IPS-15b (cell line): ENCODE measurements at regions not wholly inside any gene's neighbourhood (a gene's known extent, or its start where the extent isn't known, plus 50 kb on each side); places are given as distances from the start of the nearest gene placed in this dataset.

Source experiments
- H3K27me3 ChIP-seq: one replicate; pipeline ENCODE4 v1.6.1; 2013; ENCODE audit warnings: low read length; ENCODE audit not compliant: control insufficient read depth, insufficient read depth
- H3K36me3 ChIP-seq: one replicate; pipeline ENCODE4 v1.6.1; 2013; ENCODE audit warnings: low read length; ENCODE audit not compliant: control insufficient read depth, insufficient read depth
- H3K4me1 ChIP-seq: one replicate; pipeline ENCODE4 v1.6.1; 2013; ENCODE audit warnings: mild to moderate bottlenecking, low read length; ENCODE audit not compliant: control insufficient read depth, insufficient read depth
- H3K4me3 ChIP-seq: one replicate; pipeline ENCODE4 v1.5.1; 2013; ENCODE audit warnings: low read depth, low read length
- H3K9ac ChIP-seq: one replicate; pipeline ENCODE4 v1.6.1; 2013; ENCODE audit warnings: low read depth, mild to moderate bottlenecking, low read length
- H3K9me3 ChIP-seq: one replicate; pipeline ENCODE4 v1.6.1; 2013; ENCODE audit warnings: mild to moderate bottlenecking, low read length; ENCODE audit not compliant: control insufficient read depth, insufficient read depth

GRCh38 chr15:81754078-81754477 lies 291.7 kb downstream of the MEX3B start:
- Histone ChIP-seq H3K9me3 (no peaks in the 10 kb centered on the region), H3K4me3 (no peak overlapping the region), H3K4me1 (peaks cover 11% of the 10 kb centered on the region), H3K36me3 (no peaks in the 10 kb centered on the region), H3K27me3 (no peaks in the 10 kb centered on the region), H3K9ac (no peak overlapping the region)

GRCh38 chr15:81752974-81753373 lies 292.8 kb downstream of the MEX3B start:
- H3K9me3 ChIP-seq: no peaks in the 10 kb centered on the region
- H3K9ac ChIP-seq: no peak overlapping the region
- peaks cover 8% of the 10 kb centered on the region for H3K4me1 ChIP-seq
- H3K36me3 ChIP-seq: no peaks in the 10 kb centered on the region
- no peaks in the 10 kb centered on the region for H3K27me3 ChIP-seq
- H3K4me3 ChIP-seq: no peak overlapping the region

- no peaks in the 10 kb centered on the region for H3K9me3 ChIP-seq
Observed at GRCh38 chr15:81752546-81752942, 293.3 kb downstream of the MEX3B start.

GRCh38 chr15:81751816-81752545 lies 293.8 kb downstream of the MEX3B start:
- no peaks in the 10 kb centered on the region for H3K36me3 ChIP-seq
- peaks cover 8% of the 10 kb centered on the region for H3K4me1 ChIP-seq
- H3K27me3 ChIP-seq: no peaks in the 10 kb centered on the region
- H3K9ac ChIP-seq: no peak overlapping the region
- no peaks in the 10 kb centered on the region for H3K9me3 ChIP-seq
- H3K4me3 ChIP-seq: no peak overlapping the region

More at GRCh38 chr15:81752546-81752942, 293.3 kb downstream of the MEX3B start:
- Histone ChIP-seq H3K27me3 (no peaks in the 10 kb centered on the region), H3K9ac (no peak overlapping the region), H3K36me3 (no peaks in the 10 kb centered on the region), H3K4me1 (peaks cover 8% of the 10 kb centered on the region), H3K4me3 (no peak overlapping the region)

GRCh38 chr15:81751256-81751655 lies 294.6 kb downstream of the MEX3B start:
- Histone ChIP-seq H3K36me3 (no peaks in the 10 kb centered on the region), H3K9me3 (no peaks in the 10 kb centered on the region), H3K4me3 (no peak overlapping the region), H3K4me1 (peaks cover 8% of the 10 kb centered on the region), H3K27me3 (no peaks in the 10 kb centered on the region), H3K9ac (no peak overlapping the region)

- H3K9ac ChIP-seq: no peak overlapping the region
Observed at GRCh38 chr15:81749716-81750375, 296.0 kb downstream of the MEX3B start.

GRCh38 chr15:81747482-81747881 lies 298.3 kb downstream of the MEX3B start:
- Histone ChIP-seq H3K9ac (no peak overlapping the region), H3K4me3 (no peak overlapping the region), H3K27me3 (no peaks in the 10 kb centered on the region), H3K9me3 (no peaks in the 10 kb centered on the region), H3K4me1 (peaks cover 4% of the 10 kb centered on the region), H3K36me3 (no peaks in the 10 kb centered on the region)

More at GRCh38 chr15:81749716-81750375, 296.0 kb downstream of the MEX3B start:
- peaks cover 8% of the 10 kb centered on the region for H3K4me1 ChIP-seq
- H3K27me3 ChIP-seq: no peaks in the 10 kb centered on the region
- H3K36me3 ChIP-seq: no peaks in the 10 kb centered on the region
- no peak overlapping the region for H3K4me3 ChIP-seq
- H3K9me3 ChIP-seq: no peaks in the 10 kb centered on the region

- Histone ChIP-seq H3K9ac (no peak overlapping the region), H3K36me3 (no peaks in the 10 kb centered on the region), H3K4me1 (peaks cover 3% of the 10 kb centered on the region), H3K27me3 (no peaks in the 10 kb centered on the region), H3K9me3 (no peaks in the 10 kb centered on the region), H3K4me3 (no peak overlapping the region)
Observed at GRCh38 chr15:81747026-81747425, 298.8 kb downstream of the MEX3B start.

GRCh38 chr15:81744364-81744763 lies 301.5 kb downstream of the MEX3B start:
- Histone ChIP-seq H3K4me3 (no peak overlapping the region), H3K9me3 (no peaks in the 10 kb centered on the region), H3K4me1 (no peaks in the 10 kb centered on the region), H3K27me3 (no peaks in the 10 kb centered on the region), H3K9ac (no peak overlapping the region), H3K36me3 (no peaks in the 10 kb centered on the region)

- Histone ChIP-seq H3K27me3 (no peaks in the 10 kb centered on the region), H3K9ac (no peak overlapping the region), H3K4me1 (no peaks in the 10 kb centered on the region), H3K36me3 (no peaks in the 10 kb centered on the region), H3K9me3 (no peaks in the 10 kb centered on the region), H3K4me3 (no peak overlapping the region)
Observed at GRCh38 chr15:81740416-81740815, 305.4 kb downstream of the MEX3B start.

- Histone ChIP-seq H3K9ac (no peak overlapping the region), H3K27me3 (no peaks in the 10 kb centered on the region), H3K36me3 (no peaks in the 10 kb centered on the region), H3K9me3 (peaks cover 3% of the 10 kb centered on the region), H3K4me3 (no peak overlapping the region), H3K4me1 (no peaks in the 10 kb centered on the region)
Observed at GRCh38 chr15:81729340-81729739, 316.5 kb downstream of the MEX3B start.

GRCh38 chr15:81728726-81729125 lies 317.1 kb downstream of the MEX3B start:
- H3K4me1 ChIP-seq: no peaks in the 10 kb centered on the region
- no peak overlapping the region for H3K4me3 ChIP-seq
- H3K9ac ChIP-seq: no peak overlapping the region
- peaks cover 3% of the 10 kb centered on the region for H3K9me3 ChIP-seq
- H3K36me3 ChIP-seq: no peaks in the 10 kb centered on the region
- H3K27me3 ChIP-seq: no peaks in the 10 kb centered on the region
